GM23338 (cell line): ENCODE measurements at regions not wholly inside any gene's neighbourhood (a gene's known extent, or its start where the extent isn't known, plus 50 kb on each side); places are given as distances from the start of the nearest gene placed in this dataset.

Source experiments
- ATAC-seq: fragments of 200-7000 bp; cut with Tn5 transposase; 3 replicates; pipeline ENCODE4 v1.9.1; 2020
- DNase-seq: peaks from one replicate; pipeline ENCODE4 v3.0.0-alpha.2; 2015; ENCODE audit warnings: low spot score
- H2AFZ ChIP-seq: fragments of 200-600 bp; sonication (generic); 2 replicates; pipeline ENCODE4 v1.8.0; 2016; ENCODE audit warnings: antibody characterized with exemption, mild to moderate bottlenecking, moderate library complexity
- H3F3A ChIP-seq: fragments of 200-600 bp; sonication (generic); replicated peaks from 2 replicates; pipeline ENCODE4 v1.8.0; 2017; ENCODE audit warnings: antibody characterized with exemption, mixed run types, low read depth
- H3K27ac ChIP-seq: fragments of 200-600 bp; sonication (generic); 2 replicates; pipeline ENCODE4 v1.6.1; 2016; ENCODE audit warnings: low read depth
- H3K27me3 ChIP-seq: fragments of 200-600 bp; sonication (generic); 2 replicates; pipeline ENCODE4 v1.8.0; 2016; ENCODE audit warnings: mild to moderate bottlenecking, mixed run types, moderate library complexity; ENCODE audit not compliant: insufficient read depth
- H3K36me3 ChIP-seq: fragments of 200-600 bp; sonication (generic); 2 replicates; pipeline ENCODE4 v1.8.0; 2016; ENCODE audit warnings: mild to moderate bottlenecking; ENCODE audit not compliant: insufficient read depth
- H3K4me1 ChIP-seq: fragments of 200-600 bp; sonication (generic); 2 replicates; pipeline ENCODE4 v1.8.0; 2016; ENCODE audit warnings: mild to moderate bottlenecking, moderate library complexity; ENCODE audit not compliant: insufficient read depth
- H3K4me2 ChIP-seq: fragments of 200-600 bp; sonication (generic); 2 replicates; pipeline ENCODE4 v1.7.1; 2017; ENCODE audit warnings: mixed run types
- H3K4me3 ChIP-seq: fragments of 200-600 bp; sonication (generic); 2 replicates; pipeline ENCODE4 v1.6.1; 2016; ENCODE audit warnings: mixed run types
- H3K79me2 ChIP-seq: fragments of 200-600 bp; sonication (generic); replicated peaks from 2 replicates; pipeline ENCODE4 v1.8.0; 2017; ENCODE audit warnings: mild to moderate bottlenecking; ENCODE audit not compliant: insufficient read depth
- H3K9me2 ChIP-seq: fragments of 200-600 bp; sonication (generic); 2 replicates; pipeline ENCODE4 v1.8.0; 2017; ENCODE audit not compliant: insufficient read depth
- H4K20me1 ChIP-seq: fragments of 200-600 bp; sonication (generic); replicated peaks from 2 replicates; pipeline ENCODE4 v1.8.0; 2017; ENCODE audit warnings: mild to moderate bottlenecking; ENCODE audit not compliant: insufficient read depth
- H3K27ac Mint-ChIP-seq: 2 replicates; pipeline ENCODE4 v1.8.0; 2020; ENCODE audit warnings: inconsistent platforms, mild to moderate bottlenecking, moderate library complexity, mixed read lengths
- H3K27me3 Mint-ChIP-seq: 3 replicates; pipeline ENCODE4 v1.8.0; 2022; ENCODE audit warnings: low read depth, mild to moderate bottlenecking, moderate library complexity, mixed read lengths, inconsistent platforms; ENCODE audit not compliant: insufficient read depth, poor library complexity
- H3K36me3 Mint-ChIP-seq: 3 replicates; pipeline ENCODE4 v1.8.0; 2021; ENCODE audit warnings: low read depth, mild to moderate bottlenecking, inconsistent platforms, moderate library complexity, mixed read lengths
- H3K4me1 Mint-ChIP-seq: 3 replicates; pipeline ENCODE4 v1.8.0; 2020; ENCODE audit warnings: mild to moderate bottlenecking, inconsistent platforms, mixed read lengths
- H3K4me3 Mint-ChIP-seq: 3 replicates; pipeline ENCODE4 v1.8.0; 2021; ENCODE audit warnings: moderate library complexity, mild to moderate bottlenecking, inconsistent platforms, mixed read lengths
- H3K9me3 Mint-ChIP-seq: 3 replicates; pipeline ENCODE4 v1.8.0; 2020; ENCODE audit warnings: moderate library complexity, mild to moderate bottlenecking, inconsistent platforms, mixed read lengths
- CREB1 ChIP-seq: fragments of 250-450 bp; sonication (Bioruptor Pico); IDR thresholded peaks from 2 replicates; pipeline ENCODE4 v1.5.0; 2020; ENCODE audit warnings: low read depth, mild to moderate bottlenecking, moderate library complexity
- ETS1 ChIP-seq: IDR thresholded peaks from 2 replicates; pipeline ENCODE4 v1.6.1; 2016; ENCODE audit warnings: antibody characterized with exemption
- EZH2 ChIP-seq: fragments of 200-600 bp; sonication (generic); IDR thresholded peaks from one replicate; pipeline ENCODE4 v1.8.0; 2017; ENCODE audit warnings: antibody characterized with exemption, mild to moderate bottlenecking, low read depth; ENCODE audit not compliant: unreplicated experiment
- EZH2phosphoT487 ChIP-seq: fragments of 200-600 bp; sonication (generic); IDR thresholded peaks from one replicate; pipeline ENCODE4 v1.8.1; 2018; ENCODE audit warnings: antibody characterized with exemption; ENCODE audit not compliant: unreplicated experiment
- JUNB ChIP-seq: IDR thresholded peaks from one replicate; pipeline ENCODE4 v1.6.1; 2016; ENCODE audit warnings: antibody characterized with exemption; ENCODE audit not compliant: unreplicated experiment
- NANOG ChIP-seq: IDR thresholded peaks from 2 replicates; pipeline ENCODE4 v1.6.1; 2016; ENCODE audit warnings: antibody characterized with exemption, borderline replicate concordance
- POLR2AphosphoS5 ChIP-seq: IDR thresholded peaks from 2 replicates; pipeline ENCODE4 v1.6.1; 2016; ENCODE audit warnings: antibody characterized with exemption, low read depth
- REST ChIP-seq: IDR thresholded peaks from one replicate; pipeline ENCODE4 v1.6.1; 2018; ENCODE audit warnings: antibody characterized with exemption; ENCODE audit not compliant: unreplicated experiment
- STAT1 ChIP-seq: IDR thresholded peaks from one replicate; pipeline ENCODE4 v1.6.1; 2016; ENCODE audit warnings: antibody characterized with exemption; ENCODE audit not compliant: unreplicated experiment
- ZNF114 ChIP-seq: fragments of 250-450 bp; sonication (Bioruptor Pico); IDR thresholded peaks from 2 replicates; pipeline ENCODE4 v1.5.0; 2020; ENCODE audit warnings: mild to moderate bottlenecking, moderate library complexity
- ZNF331 ChIP-seq: fragments of 250-450 bp; sonication (Bioruptor Pico); IDR thresholded peaks from 2 replicates; pipeline ENCODE4 v1.5.0; 2020; ENCODE audit warnings: low read depth, mild to moderate bottlenecking, moderate library complexity
- TF ChIP-seq, protein P1 (sequence below): fragments of 250-450 bp; sonication (Bioruptor Pico); IDR thresholded peaks from 2 replicates; pipeline ENCODE4 v1.5.0; 2020; ENCODE audit warnings: mild to moderate bottlenecking, moderate library complexity

DNA sequence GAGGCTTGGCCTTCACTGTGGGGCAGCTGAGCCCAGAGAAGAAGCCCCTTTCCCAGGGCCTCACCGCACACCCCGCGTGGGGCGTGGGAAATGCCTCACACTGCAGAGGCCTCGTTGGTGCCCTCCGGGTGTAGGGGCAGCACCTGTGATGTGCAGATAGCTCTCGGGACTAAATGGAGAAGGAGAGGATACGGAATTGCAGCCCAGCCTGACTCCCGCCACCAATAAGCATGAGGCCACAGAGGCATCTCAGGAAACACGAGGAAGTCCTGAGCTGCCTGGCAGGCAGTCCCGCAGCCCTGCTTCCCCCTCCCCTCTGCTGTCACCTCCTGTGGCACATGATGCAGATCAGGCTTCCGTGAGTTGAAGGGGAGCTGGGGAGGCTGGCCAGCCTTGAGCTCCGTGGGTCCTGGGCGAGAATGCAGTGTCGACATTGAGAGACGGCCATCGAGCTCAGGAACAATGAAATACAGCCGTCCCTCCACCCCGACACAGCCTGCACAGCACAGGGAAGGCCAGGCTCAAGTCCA is 59.6 kb upstream of the PPP2R2D start (continued):
- no peak for TF ChIP-seq ETS1
- no peak for TF ChIP-seq EZH2phosphoT487
- TF ChIP-seq STAT1 = no peak
- no peak for TF ChIP-seq JUNB
- no peak for TF ChIP-seq POLR2AphosphoS5
- no peak for TF ChIP-seq EZH2
- no peak for TF ChIP-seq ZNF114 (CRISPR knock-in tag)

- Mint-ChIP-seq H3K4me3 (no peak overlapping the region), H3K9me3 (peaks cover 10% of the 10 kb centered on the region), H3K27me3 (peaks cover 11% of the 10 kb centered on the region), H3K4me1 (no peaks in the 10 kb centered on the region; the same call in 2 of the 3 replicates), H3K36me3 (peaks cover 4% of the 10 kb centered on the region; the same call in 2 of the 3 replicates), H3K27ac (no peak overlapping the region)
- no peaks in the 10 kb centered on the region for H3K9me2 ChIP-seq
- no peaks in the 10 kb centered on the region for H3K79me2 ChIP-seq
- DNase-seq (no peak), ATAC-seq (peak; percentile 73)
- no peaks in the 10 kb centered on the region for H4K20me1 ChIP-seq
- no peaks in the 10 kb centered on the region for H3K4me1 ChIP-seq
- TF ChIP-seq, protein P1, sequence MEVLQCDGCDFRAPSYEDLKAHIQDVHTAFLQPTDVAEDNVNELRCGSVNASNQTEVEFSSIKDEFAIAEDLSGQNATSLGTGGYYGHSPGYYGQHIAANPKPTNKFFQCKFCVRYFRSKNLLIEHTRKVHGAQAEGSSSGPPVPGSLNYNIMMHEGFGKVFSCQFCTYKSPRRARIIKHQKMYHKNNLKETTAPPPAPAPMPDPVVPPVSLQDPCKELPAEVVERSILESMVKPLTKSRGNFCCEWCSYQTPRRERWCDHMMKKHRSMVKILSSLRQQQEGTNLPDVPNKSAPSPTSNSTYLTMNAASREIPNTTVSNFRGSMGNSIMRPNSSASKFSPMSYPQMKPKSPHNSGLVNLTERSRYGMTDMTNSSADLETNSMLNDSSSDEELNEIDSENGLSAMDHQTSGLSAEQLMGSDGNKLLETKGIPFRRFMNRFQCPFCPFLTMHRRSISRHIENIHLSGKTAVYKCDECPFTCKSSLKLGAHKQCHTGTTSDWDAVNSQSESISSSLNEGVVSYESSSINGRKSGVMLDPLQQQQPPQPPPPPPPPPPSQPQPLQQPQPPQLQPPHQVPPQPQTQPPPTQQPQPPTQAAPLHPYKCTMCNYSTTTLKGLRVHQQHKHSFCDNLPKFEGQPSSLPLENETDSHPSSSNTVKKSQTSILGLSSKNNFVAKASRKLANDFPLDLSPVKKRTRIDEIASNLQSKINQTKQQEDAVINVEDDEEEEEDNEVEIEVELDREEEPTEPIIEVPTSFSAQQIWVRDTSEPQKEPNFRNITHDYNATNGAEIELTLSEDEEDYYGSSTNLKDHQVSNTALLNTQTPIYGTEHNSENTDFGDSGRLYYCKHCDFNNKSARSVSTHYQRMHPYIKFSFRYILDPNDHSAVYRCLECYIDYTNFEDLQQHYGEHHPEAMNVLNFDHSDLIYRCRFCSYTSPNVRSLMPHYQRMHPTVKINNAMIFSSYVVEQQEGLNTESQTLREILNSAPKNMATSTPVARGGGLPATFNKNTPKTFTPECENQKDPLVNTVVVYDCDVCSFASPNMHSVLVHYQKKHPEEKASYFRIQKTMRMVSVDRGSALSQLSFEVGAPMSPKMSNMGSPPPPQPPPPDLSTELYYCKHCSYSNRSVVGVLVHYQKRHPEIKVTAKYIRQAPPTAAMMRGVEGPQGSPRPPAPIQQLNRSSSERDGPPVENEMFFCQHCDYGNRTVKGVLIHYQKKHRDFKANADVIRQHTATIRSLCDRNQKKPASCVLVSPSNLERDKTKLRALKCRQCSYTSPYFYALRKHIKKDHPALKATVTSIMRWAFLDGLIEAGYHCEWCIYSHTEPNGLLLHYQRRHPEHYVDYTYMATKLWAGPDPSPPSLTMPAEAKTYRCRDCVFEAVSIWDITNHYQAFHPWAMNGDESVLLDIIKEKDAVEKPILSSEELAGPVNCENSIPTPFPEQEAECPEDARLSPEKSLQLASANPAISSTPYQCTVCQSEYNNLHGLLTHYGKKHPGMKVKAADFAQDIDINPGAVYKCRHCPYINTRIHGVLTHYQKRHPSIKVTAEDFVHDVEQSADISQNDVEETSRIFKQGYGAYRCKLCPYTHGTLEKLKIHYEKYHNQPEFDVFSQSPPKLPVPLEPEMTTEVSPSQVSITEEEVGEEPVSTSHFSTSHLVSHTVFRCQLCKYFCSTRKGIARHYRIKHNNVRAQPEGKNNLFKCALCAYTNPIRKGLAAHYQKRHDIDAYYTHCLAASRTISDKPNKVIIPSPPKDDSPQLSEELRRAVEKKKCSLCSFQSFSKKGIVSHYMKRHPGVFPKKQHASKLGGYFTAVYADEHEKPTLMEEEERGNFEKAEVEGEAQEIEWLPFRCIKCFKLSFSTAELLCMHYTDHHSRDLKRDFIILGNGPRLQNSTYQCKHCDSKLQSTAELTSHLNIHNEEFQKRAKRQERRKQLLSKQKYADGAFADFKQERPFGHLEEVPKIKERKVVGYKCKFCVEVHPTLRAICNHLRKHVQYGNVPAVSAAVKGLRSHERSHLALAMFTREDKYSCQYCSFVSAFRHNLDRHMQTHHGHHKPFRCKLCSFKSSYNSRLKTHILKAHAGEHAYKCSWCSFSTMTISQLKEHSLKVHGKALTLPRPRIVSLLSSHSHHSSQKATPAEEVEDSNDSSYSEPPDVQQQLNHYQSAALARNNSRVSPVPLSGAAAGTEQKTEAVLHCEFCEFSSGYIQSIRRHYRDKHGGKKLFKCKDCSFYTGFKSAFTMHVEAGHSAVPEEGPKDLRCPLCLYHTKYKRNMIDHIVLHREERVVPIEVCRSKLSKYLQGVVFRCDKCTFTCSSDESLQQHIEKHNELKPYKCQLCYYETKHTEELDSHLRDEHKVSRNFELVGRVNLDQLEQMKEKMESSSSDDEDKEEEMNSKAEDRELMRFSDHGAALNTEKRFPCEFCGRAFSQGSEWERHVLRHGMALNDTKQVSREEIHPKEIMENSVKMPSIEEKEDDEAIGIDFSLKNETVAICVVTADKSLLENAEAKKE (CRISPR knock-in tag) = no peak
- TF ChIP-seq ZNF331 (CRISPR knock-in tag) = no peak
- no peak for TF ChIP-seq ZNF114 (CRISPR knock-in tag)
- no peak for TF ChIP-seq ETS1
- TF ChIP-seq REST = no peak
- no peak for TF ChIP-seq POLR2AphosphoS5
- TF ChIP-seq JUNB = no peak
- TF ChIP-seq EZH2 = no peak
- no peak for TF ChIP-seq EZH2phosphoT487
- no peak for TF ChIP-seq CREB1 (CRISPR knock-in tag)
- TF ChIP-seq NANOG = no peak
- H3K36me3 ChIP-seq = no peaks in the 10 kb centered on the region
- H3K4me2 ChIP-seq = no peak overlapping the region
- H3K27ac ChIP-seq = no peak overlapping the region
- no peak overlapping the region for H2AFZ ChIP-seq
- H3K4me3 ChIP-seq = no peak overlapping the region
- no peaks in the 10 kb centered on the region for H3K27me3 ChIP-seq
- no peaks in the 10 kb centered on the region for H3F3A ChIP-seq
Measured at GRCh38 chr10:131841661-131842139, 59.1 kb upstream of the PPP2R2D start.
